OCI-LY3 (cell line): ENCODE measurements at regions not wholly inside any gene's neighbourhood (a gene's known extent, or its start where the extent isn't known, plus 50 kb on each side); places are given as distances from the start of the nearest gene placed in this dataset.

Source experiments
- H2AFZ ChIP-seq: fragments of 200-600, 300-600 bp; shearing (Covaris generic); 2 replicates; pipeline ENCODE4 v1.6.0; 2014; ENCODE audit warnings: antibody characterized with exemption, low read depth, low read length
- H3K27ac ChIP-seq: fragments of 200-600, 300-600 bp; sonication (generic); 2 replicates; pipeline ENCODE4 v1.5.1; 2014; ENCODE audit warnings: mild to moderate bottlenecking, low read length, moderate library complexity, mixed read lengths
- H3K27me3 ChIP-seq: fragments of 200-600, 300-600 bp; sonication (generic); 2 replicates; pipeline ENCODE4 v1.6.1; 2014; ENCODE audit warnings: low read depth, low read length, mixed read lengths
- H3K36me3 ChIP-seq: fragments of 200-600, 300-600 bp; sonication (generic); replicated peaks from 2 replicates; pipeline ENCODE3; 2014; ENCODE audit warnings: low read depth, low read length, mixed read lengths
- H3K4me1 ChIP-seq: fragments of 300-600, 200-600 bp; sonication (generic); 2 replicates; pipeline ENCODE4 v1.6.1; 2014; ENCODE audit warnings: low read length, mixed read lengths
- H3K4me2 ChIP-seq: fragments of 200-600, 300-600 bp; sonication (generic); 2 replicates; pipeline ENCODE4 v1.6.1; 2014; ENCODE audit warnings: low read length, mixed read lengths
- H3K4me3 ChIP-seq: fragments of 300-600, 200-600 bp; sonication (generic); 2 replicates; pipeline ENCODE4 v1.5.1; 2014; ENCODE audit warnings: antibody characterized with exemption, mild to moderate bottlenecking, low read length, moderate library complexity
- H3K79me2 ChIP-seq: fragments of 300-600, 200-600 bp; shearing (Covaris generic); 2 replicates; pipeline ENCODE4 v1.6.1; 2014; ENCODE audit warnings: mild to moderate bottlenecking, low read length, mixed read lengths
- H3K9ac ChIP-seq: fragments of 300-600, 200-600 bp; shearing (Covaris generic); 2 replicates; pipeline ENCODE4 v1.6.0; 2014; ENCODE audit warnings: mild to moderate bottlenecking, low read length, moderate library complexity
- H3K9me3 ChIP-seq: fragments of 200-600, 300-600 bp; shearing (Covaris generic); 2 replicates; pipeline ENCODE4 v1.6.1; 2014; ENCODE audit warnings: low read length, mixed read lengths; ENCODE audit not compliant: insufficient read depth
- H4K20me1 ChIP-seq: fragments of 200-600, 300-600 bp; sonication (generic); 2 replicates; pipeline ENCODE4 v1.6.1; 2016; ENCODE audit warnings: low read length, mixed read lengths; ENCODE audit not compliant: insufficient read depth
- CTCF ChIP-seq: fragments of 200-600, 300-600 bp; sonication (generic); IDR thresholded peaks from 2 replicates; pipeline ENCODE4 v1.5.1; 2014; ENCODE audit warnings: antibody characterized with exemption, low read length, low read depth
- EZH2phosphoT487 ChIP-seq: fragments of 200-600 bp; shearing (Covaris generic); IDR thresholded peaks from 2 replicates; pipeline ENCODE4 v1.6.1; 2018; ENCODE audit warnings: antibody characterized with exemption, mixed run types, low read depth

DNA sequence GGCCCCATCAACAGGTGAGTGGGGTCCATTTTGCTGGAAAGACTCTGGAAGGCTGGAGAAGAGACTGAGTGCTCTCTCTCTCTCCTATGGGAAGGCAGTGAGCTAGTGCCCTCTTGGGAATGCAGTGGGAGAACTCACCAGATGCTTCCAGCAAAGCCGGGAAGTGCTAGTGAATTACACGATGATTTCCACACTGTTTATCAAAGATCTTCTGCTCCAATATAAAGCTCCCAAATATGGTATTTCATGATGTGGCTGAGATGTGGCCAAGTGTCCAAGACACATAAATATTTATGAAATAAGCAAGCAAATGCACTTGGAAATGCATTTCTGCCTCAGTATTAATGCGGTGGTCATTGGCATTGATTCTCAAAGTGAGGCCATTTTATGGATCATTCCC is 135.9 kb downstream of the VAPA start:
- TF ChIP-seq CTCF (no peak), EZH2phosphoT487 (no peak)
- Histone ChIP-seq H3K4me2 (no peak overlapping the region), H3K4me1 (no peaks in the 10 kb centered on the region), H4K20me1 (no peaks in the 10 kb centered on the region), H3K27ac (no peak overlapping the region), H3K36me3 (no peaks in the 10 kb centered on the region), H2AFZ (no peak overlapping the region), H3K9me3 (no peaks in the 10 kb centered on the region), H3K79me2 (no peaks in the 10 kb centered on the region), H3K4me3 (no peak overlapping the region), H3K9ac (no peak overlapping the region), H3K27me3 (no peaks in the 10 kb centered on the region)

GRCh38 chr18:10050956-10051355 is 137.1 kb downstream of the VAPA start:
- Histone ChIP-seq H3K4me3 (no peak overlapping the region), H3K4me2 (no peak overlapping the region), H4K20me1 (no peaks in the 10 kb centered on the region), H3K4me1 (no peaks in the 10 kb centered on the region), H2AFZ (no peak overlapping the region), H3K9me3 (no peaks in the 10 kb centered on the region), H3K36me3 (no peaks in the 10 kb centered on the region), H3K9ac (no peak overlapping the region), H3K27ac (no peak overlapping the region), H3K27me3 (no peaks in the 10 kb centered on the region), H3K79me2 (no peaks in the 10 kb centered on the region)
- TF ChIP-seq CTCF (no peak), EZH2phosphoT487 (no peak)

DNA sequence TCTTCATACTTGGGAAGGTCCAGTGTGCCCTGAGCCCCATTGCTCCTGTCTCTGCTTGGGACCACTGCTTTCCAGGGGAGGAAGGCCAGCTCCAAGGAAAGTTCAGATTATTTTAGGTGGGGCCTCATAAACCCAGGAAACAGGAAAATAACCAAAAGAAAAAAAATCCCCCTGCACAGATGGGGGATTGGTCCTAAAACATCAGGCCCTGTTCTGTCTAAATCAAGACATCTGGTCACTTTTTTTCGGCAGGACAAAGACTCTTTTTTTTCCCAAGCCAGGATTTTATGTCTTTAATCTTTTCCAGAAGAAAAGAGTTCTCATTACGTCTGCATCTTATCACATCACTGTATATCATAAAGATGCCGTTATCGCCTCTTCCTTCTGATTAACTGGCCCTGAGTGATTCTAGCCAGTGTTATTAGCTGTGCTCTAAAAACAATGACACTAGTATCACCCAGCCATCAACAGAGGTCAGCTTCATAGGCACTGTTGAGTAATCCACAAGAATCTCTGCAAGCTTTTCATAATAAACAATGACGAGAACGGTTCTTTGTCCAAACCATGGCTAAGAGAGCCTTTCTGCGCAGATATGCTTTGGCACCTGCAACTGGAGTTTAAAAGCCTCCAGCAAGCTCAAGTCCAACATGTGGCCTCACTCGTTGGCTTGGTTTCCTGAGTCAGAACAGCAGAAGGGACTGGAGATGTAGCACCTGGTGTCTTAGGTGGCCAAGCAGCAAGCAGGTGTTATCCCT is 138.2 kb downstream of the VAPA start:
- no peak for TF ChIP-seq EZH2phosphoT487
- TF ChIP-seq CTCF: no peak
- Histone ChIP-seq H3K79me2 (no peaks in the 10 kb centered on the region), H3K4me2 (no peak overlapping the region), H3K36me3 (no peaks in the 10 kb centered on the region), H3K27me3 (no peaks in the 10 kb centered on the region), H3K9ac (no peak overlapping the region), H2AFZ (no peak overlapping the region), H4K20me1 (no peaks in the 10 kb centered on the region), H3K4me1 (no peaks in the 10 kb centered on the region), H3K9me3 (no peaks in the 10 kb centered on the region), H3K27ac (no peak overlapping the region), H3K4me3 (no peak overlapping the region)

- no peaks in the 10 kb centered on the region for H4K20me1 ChIP-seq
- no peak overlapping the region for H3K4me3 ChIP-seq
- H3K36me3 ChIP-seq: no peaks in the 10 kb centered on the region
- H2AFZ ChIP-seq: no peak overlapping the region
- H3K79me2 ChIP-seq: no peaks in the 10 kb centered on the region
- no peak overlapping the region for H3K27ac ChIP-seq
- no peak overlapping the region for H3K4me2 ChIP-seq
- no peaks in the 10 kb centered on the region for H3K27me3 ChIP-seq
- 0 out of 2 replicates have a peak, but pooled peaks cover 5% of the 10 kb centered on the region for H3K4me1 ChIP-seq
- no peaks in the 10 kb centered on the region for H3K9me3 ChIP-seq
- no peak overlapping the region for H3K9ac ChIP-seq
- TF ChIP-seq CTCF (no peak), EZH2phosphoT487 (no peak)
These were observed 139.1 kb downstream of the VAPA start for GRCh38 chr18:10052871-10053270.
